GM12878 (cell line): ENCODE measurements at regions not wholly inside any gene's neighbourhood (a gene's known extent, or its start where the extent isn't known, plus 50 kb on each side); places are given as distances from the start of the nearest gene placed in this dataset.

Experiments used
- ATAC-seq: fragments of 200-7000 bp; cut with Tn5 transposase; 3 replicates; pipeline ENCODE4 v1.9.1; 2020; ENCODE audit warnings: mild to moderate bottlenecking, moderate library complexity
- BruUV-seq: library from RNA; stranded (reverse); fragments of 400-500 nt; replicated peaks from 2 replicates; lab custom pipeline; 2021; lab: Mats Ljungman, UMichigan
- CTCF ChIA-PET: fragments of 300-600 bp; sonication (Branson Sonifier 250); formaldehyde crosslinking; extraction: SDS; loops from one replicate; lab custom pipeline; 2021; ENCODE audit warnings: inconsistent platforms; lab: Yijun Ruan, JAX
- POLR2A ChIA-PET: fragments of 350-600 bp; formaldehyde crosslinking; extraction: SDS; loops from one replicate; lab custom pipeline; 2021; ENCODE audit warnings: inconsistent platforms; lab: Charles Lee
- RAD21 ChIA-PET: fragments of 300-600 bp; sonication (Branson Sonifier 250); formaldehyde crosslinking; loops from one replicate; lab custom pipeline; 2023; ENCODE audit warnings: antibody characterized with exemption; ENCODE audit not compliant: unreplicated experiment; lab: Charles Lee
- SMC1A ChIA-PET: fragments of 300-600 bp; sonication (Branson Sonifier 250); formaldehyde crosslinking; loops from one replicate; lab custom pipeline; 2023; ENCODE audit not compliant: unreplicated experiment, uncharacterized antibody; lab: Charles Lee
- DNase-seq: peaks from one replicate; pipeline ENCODE4 v3.0.0-alpha.2; 2011; ENCODE audit warnings: low read depth, low spot score
- FAIRE-seq: peaks from 3 replicates; lab custom pipeline; 2011; peaks lifted over from hg19 to GRCh38; lab: Jason Lieb, UNC
- H2AFZ ChIP-seq: 2 replicates; pipeline ENCODE4 v1.6.0; 2011; ENCODE audit warnings: low read depth, low read length, control low read depth; ENCODE audit not compliant: control insufficient read depth
- H3K27ac ChIP-seq: 2 replicates; pipeline ENCODE4 v1.5.1; 2011; ENCODE audit warnings: control low read depth; ENCODE audit not compliant: control insufficient read depth, insufficient read depth
- H3K27me3 ChIP-seq, 2 experiments: replicated peaks in 1 of 2; 2 replicates each; pipeline versions ENCODE4 v1.6.0 to v1.6.1; 2011; ENCODE audit warnings: low read length in 1 of 2; ENCODE audit not compliant: control insufficient read depth in 2 of 2, insufficient read depth in 2 of 2
- H3K36me3 ChIP-seq, 2 experiments: 2 replicates each; pipeline ENCODE4 v1.5.1; 2011; ENCODE audit warnings: low read length in 1 of 2; ENCODE audit not compliant: control insufficient read depth in 2 of 2, insufficient read depth in 2 of 2
- H3K4me1 ChIP-seq: 2 replicates; pipeline ENCODE4 v1.6.1; 2011; ENCODE audit warnings: mild to moderate bottlenecking, low read length, moderate library complexity, mixed read lengths; ENCODE audit not compliant: control insufficient read depth, insufficient read depth
- H3K4me2 ChIP-seq: 2 replicates; pipeline ENCODE4 v1.6.0; 2011; ENCODE audit warnings: control low read depth; ENCODE audit not compliant: control insufficient read depth, insufficient read depth
- H3K4me3 ChIP-seq: fragments of 200-600 bp; sonication (generic); 2 replicates; pipeline ENCODE4 v1.5.1; 2016
- H3K79me2 ChIP-seq: 2 replicates; pipeline ENCODE4 v1.6.0; 2011; ENCODE audit warnings: low read length; ENCODE audit not compliant: control insufficient read depth, insufficient read depth
- H3K9ac ChIP-seq: 2 replicates; pipeline ENCODE4 v1.8.0; 2011; ENCODE audit warnings: low read length, control low read depth, mixed read lengths; ENCODE audit not compliant: control insufficient read depth, insufficient read depth
- H3K9me3 ChIP-seq: replicated peaks from 3 replicates; pipeline ENCODE4 v1.5.1; 2011; ENCODE audit warnings: mild to moderate bottlenecking, low read length; ENCODE audit not compliant: control insufficient read depth, insufficient read depth
- H4K20me1 ChIP-seq: 2 replicates; pipeline ENCODE4 v1.6.0; 2011; ENCODE audit not compliant: control insufficient read depth, insufficient read depth
- CHD4 ChIP-seq: fragments of 200-600 bp; sonication (generic); IDR thresholded peaks from 2 replicates; pipeline ENCODE4 v1.6.1; 2016; ENCODE audit warnings: mild to moderate bottlenecking
- MEF2A ChIP-seq: IDR thresholded peaks from 2 replicates; pipeline ENCODE4 v1.6.1; 2011; ENCODE audit warnings: low read depth, mild to moderate bottlenecking, low read length, moderate library complexity; ENCODE audit not compliant: insufficient read depth
- NFYA ChIP-seq: IDR thresholded peaks from 2 replicates; pipeline ENCODE4 v1.6.1; 2011; ENCODE audit warnings: low read depth, mild to moderate bottlenecking, low read length, improper control_type of control experiment, borderline replicate concordance
- PAX5 ChIP-seq: IDR thresholded peaks from 2 replicates; pipeline ENCODE4 v1.6.1; 2011; ENCODE audit warnings: low read depth, low read length, borderline replicate concordance
- POLR2AphosphoS2 ChIP-seq: IDR thresholded peaks from 2 replicates; pipeline ENCODE4 v1.6.1; 2011; ENCODE audit warnings: low read depth, mild to moderate bottlenecking, low read length, improper control_type of control experiment, moderate library complexity
- USF2 ChIP-seq: IDR thresholded peaks from 2 replicates; pipeline ENCODE4 v1.6.1; 2011; ENCODE audit warnings: low read depth, low read length, improper control_type of control experiment, borderline replicate concordance
- ZBED1 ChIP-seq: IDR thresholded peaks from 2 replicates; pipeline ENCODE4 v1.6.1; 2016; ENCODE audit warnings: borderline replicate concordance
- WGBS: methylation state at CpG from one replicate; pipeline ENCODE4 v1.1.6; 2016; ENCODE audit warnings: low lambda C conversion rate; ENCODE audit not compliant: insufficient replicate concordance, insufficient coverage; ENCODE audit errors: missing lambda C conversion rate; 5-methylcytosine and 5-hydroxymethylcytosine counted together
- in situ Hi-C: fragments of 300-500 bp; cut with MboI; formaldehyde crosslinking; loops from 9 replicates; pipeline ENCODE4 v1.14.3; 2018; ENCODE audit warnings: mixed read lengths
- intact Hi-C: fragments of 100-400 bp; cut with micrococcal nuclease; formaldehyde crosslinking; loops from one replicate; pipeline ENCODE4 v1.14.2; 2022; ENCODE audit not compliant: unreplicated experiment

GRCh38 chr1:78339490-78339889, 151.3 kb upstream of the PTGFR start:
- CTCF ChIA-PET: interaction anchor here (1.3 kb wide), 1 partner anchor 9 kb away, joined by 5 read pairs; no protein-coding TSS in a partner anchor
- no peak for ATAC-seq
- Histone ChIP-seq H4K20me1 (no peaks in the 10 kb centered on the region), H3K4me3 (no peak overlapping the region), H3K36me3 (no peaks in the 10 kb centered on the region), H3K4me2 (no peak overlapping the region), H3K27ac (no peak overlapping the region), H3K4me1 (no peaks in the 10 kb centered on the region), H3K27me3 (no peaks in the 10 kb centered on the region), H3K9me3 (no peaks in the 10 kb centered on the region), H2AFZ (no peak overlapping the region), H3K9ac (no peak overlapping the region), H3K79me2 (no peaks in the 10 kb centered on the region)
- DNase-seq: no peak
- SMC1A ChIA-PET: no interaction called here
- intact Hi-C loops (no loop called here), in situ Hi-C loops (no loop called here)
- BruUV-seq: no TSS peak
- RAD21 ChIA-PET: no interaction called here
- POLR2A ChIA-PET: no interaction called here
- no peak for FAIRE-seq
- 41% methylated on average over 1 of the region's 1 CpG for WGBS
- no peak for TF ChIP-seq ZBED1
- no peak for TF ChIP-seq NFYA
- no peak for TF ChIP-seq POLR2AphosphoS2
- no peak for TF ChIP-seq CHD4
- TF ChIP-seq PAX5: no peak
- no peak for TF ChIP-seq MEF2A

- Histone ChIP-seq H3K9me3 (no peaks in the 10 kb centered on the region), H4K20me1 (no peaks in the 10 kb centered on the region), H3K4me2 (no peak overlapping the region), H2AFZ (no peak overlapping the region), H3K36me3 (no peaks in the 10 kb centered on the region), H3K79me2 (no peaks in the 10 kb centered on the region), H3K27ac (no peak overlapping the region), H3K4me1 (no peaks in the 10 kb centered on the region), H3K27me3 (no peaks in the 10 kb centered on the region), H3K9ac (no peak overlapping the region), H3K4me3 (no peak overlapping the region)
- SMC1A ChIA-PET: no interaction called here
- RAD21 ChIA-PET: no interaction called here
- BruUV-seq: no TSS peak
- in situ Hi-C loops: no loop called here
- POLR2A ChIA-PET: no interaction called here
- DNase-seq: no peak
- TF ChIP-seq USF2: no peak
- intact Hi-C loops: no loop called here
- no peak for FAIRE-seq
- CTCF ChIA-PET: interaction anchor here (1.3 kb wide), 1 partner anchor 10 kb away, joined by 5 read pairs; no protein-coding TSS in a partner anchor
- no peak for ATAC-seq
Measured at GRCh38 chr1:78340006-78340405, 150.8 kb upstream of the PTGFR start.
